K562 (cell line): ENCODE measurements at regions not wholly inside any gene's neighbourhood (a gene's known extent, or its start where the extent isn't known, plus 50 kb on each side); places are given as distances from the start of the nearest gene placed in this dataset.

Source experiments
- C11orf30 ChIP-seq: fragments of 450-650 bp; IDR thresholded peaks from 2 replicates; pipeline ENCODE4 v1.6.1; 2016; ENCODE audit warnings: low read depth, mild to moderate bottlenecking
- FOSL1 ChIP-seq: fragments of 200-800 bp; sonication (Bioruptor generic); conservative IDR thresholded peaks from 2 replicates; pipeline ENCODE4 v1.6.1; 2016; ENCODE audit warnings: missing genetic modification characterization, missing compliant biosample characterization
- NFE2L1 ChIP-seq: fragments of 450-650 bp; IDR thresholded peaks from 2 replicates; pipeline ENCODE4 v1.6.1; 2016; ENCODE audit warnings: missing genetic modification characterization, low read depth, mild to moderate bottlenecking, missing compliant biosample characterization, moderate library complexity, borderline replicate concordance
- YY1 ChIP-seq, 3 experiments: IDR thresholded peaks; 2 replicates each; pipeline ENCODE4 v1.6.1; 2011; ENCODE audit warnings: low read length in 2 of 3, mild to moderate bottlenecking in 2 of 3, moderate library complexity in 2 of 3, borderline replicate concordance in 1 of 3, control low read depth in 1 of 3, low read depth in 1 of 3; ENCODE audit not compliant: insufficient read depth in 3 of 3, insufficient replicate concordance in 2 of 3, control insufficient read depth in 1 of 3, insufficient read length in 1 of 3; ENCODE audit errors: extremely low read depth in 1 of 3
- TF ChIP-seq, protein P1 (sequence below): sonication (generic); formaldehyde crosslinking; IDR thresholded peaks from 2 replicates; pipeline ENCODE4 v1.8.0; 2023; ENCODE audit warnings: mild to moderate bottlenecking, missing genetic modification reagents
- TF ChIP-seq, protein P2 (sequence below), 2 experiments: fragments of 450-650 bp in 1 of 2; IDR thresholded peaks; 2 replicates each; pipeline ENCODE4 v1.6.1; 2011 to 2017; ENCODE audit warnings: low read depth in 2 of 2, antibody characterized with exemption in 1 of 2, borderline replicate concordance in 1 of 2, low read length in 1 of 2, mild to moderate bottlenecking in 1 of 2, mixed read lengths in 1 of 2; ENCODE audit not compliant: control insufficient read depth in 1 of 2
- TF ChIP-seq, protein P3 (sequence below): fragments of 250-450 bp; sonication (Bioruptor Pico); IDR thresholded peaks from 2 replicates; pipeline ENCODE4 v1.4.0; 2020; ENCODE audit warnings: mild to moderate bottlenecking, moderate library complexity, borderline replicate concordance

DNA sequence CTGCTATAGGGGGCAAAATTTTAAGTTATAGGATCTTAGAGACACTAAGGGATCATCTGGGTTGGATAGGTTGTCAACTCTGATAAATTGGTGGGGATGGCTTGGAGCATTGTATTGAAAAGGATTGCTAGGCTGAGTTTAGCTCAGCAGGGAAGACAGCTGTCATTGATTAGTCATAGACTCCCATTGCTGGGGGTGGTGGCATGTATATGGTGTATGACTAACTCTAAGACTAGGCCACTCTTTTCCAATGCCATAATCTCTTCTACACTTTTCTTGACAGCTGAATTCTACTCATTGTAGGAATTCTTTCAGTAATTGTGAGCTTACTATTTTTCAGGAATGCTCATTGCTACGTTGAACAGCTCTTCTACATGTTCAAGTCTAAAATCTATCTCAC lies 81.3 kb upstream of the PELI1 start (continued):
- TF ChIP-seq, protein P1, sequence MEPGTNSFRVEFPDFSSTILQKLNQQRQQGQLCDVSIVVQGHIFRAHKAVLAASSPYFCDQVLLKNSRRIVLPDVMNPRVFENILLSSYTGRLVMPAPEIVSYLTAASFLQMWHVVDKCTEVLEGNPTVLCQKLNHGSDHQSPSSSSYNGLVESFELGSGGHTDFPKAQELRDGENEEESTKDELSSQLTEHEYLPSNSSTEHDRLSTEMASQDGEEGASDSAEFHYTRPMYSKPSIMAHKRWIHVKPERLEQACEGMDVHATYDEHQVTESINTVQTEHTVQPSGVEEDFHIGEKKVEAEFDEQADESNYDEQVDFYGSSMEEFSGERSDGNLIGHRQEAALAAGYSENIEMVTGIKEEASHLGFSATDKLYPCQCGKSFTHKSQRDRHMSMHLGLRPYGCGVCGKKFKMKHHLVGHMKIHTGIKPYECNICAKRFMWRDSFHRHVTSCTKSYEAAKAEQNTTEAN (CRISPR knock-in tag) = no peak
- TF ChIP-seq C11orf30 (no peak), YY1 (IDR thresholded peaks at IDR 0.05; ENCODE audit: borderline replicate concordance in 1 of 3, control insufficient read depth in 1 of 3, extremely low read depth in 1 of 3, insufficient read depth in 3 of 3, insufficient read length in 1 of 3, insufficient replicate concordance in 2 of 3, low read depth in 1 of 3, low read length in 2 of 3) (no peak), NFE2L1 (tag) (no peak), FOSL1 (tag) (no peak)
- TF ChIP-seq, protein P2, sequence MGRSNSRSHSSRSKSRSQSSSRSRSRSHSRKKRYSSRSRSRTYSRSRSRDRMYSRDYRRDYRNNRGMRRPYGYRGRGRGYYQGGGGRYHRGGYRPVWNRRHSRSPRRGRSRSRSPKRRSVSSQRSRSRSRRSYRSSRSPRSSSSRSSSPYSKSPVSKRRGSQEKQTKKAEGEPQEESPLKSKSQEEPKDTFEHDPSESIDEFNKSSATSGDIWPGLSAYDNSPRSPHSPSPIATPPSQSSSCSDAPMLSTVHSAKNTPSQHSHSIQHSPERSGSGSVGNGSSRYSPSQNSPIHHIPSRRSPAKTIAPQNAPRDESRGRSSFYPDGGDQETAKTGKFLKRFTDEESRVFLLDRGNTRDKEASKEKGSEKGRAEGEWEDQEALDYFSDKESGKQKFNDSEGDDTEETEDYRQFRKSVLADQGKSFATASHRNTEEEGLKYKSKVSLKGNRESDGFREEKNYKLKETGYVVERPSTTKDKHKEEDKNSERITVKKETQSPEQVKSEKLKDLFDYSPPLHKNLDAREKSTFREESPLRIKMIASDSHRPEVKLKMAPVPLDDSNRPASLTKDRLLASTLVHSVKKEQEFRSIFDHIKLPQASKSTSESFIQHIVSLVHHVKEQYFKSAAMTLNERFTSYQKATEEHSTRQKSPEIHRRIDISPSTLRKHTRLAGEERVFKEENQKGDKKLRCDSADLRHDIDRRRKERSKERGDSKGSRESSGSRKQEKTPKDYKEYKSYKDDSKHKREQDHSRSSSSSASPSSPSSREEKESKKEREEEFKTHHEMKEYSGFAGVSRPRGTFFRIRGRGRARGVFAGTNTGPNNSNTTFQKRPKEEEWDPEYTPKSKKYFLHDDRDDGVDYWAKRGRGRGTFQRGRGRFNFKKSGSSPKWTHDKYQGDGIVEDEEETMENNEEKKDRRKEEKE (IDR thresholded peaks at IDR 0.05; ENCODE audit: borderline replicate concordance in 1 of 2, control insufficient read depth in 1 of 2, low read depth in 2 of 2, low read length in 1 of 2) = no peak
- TF ChIP-seq, protein P3, sequence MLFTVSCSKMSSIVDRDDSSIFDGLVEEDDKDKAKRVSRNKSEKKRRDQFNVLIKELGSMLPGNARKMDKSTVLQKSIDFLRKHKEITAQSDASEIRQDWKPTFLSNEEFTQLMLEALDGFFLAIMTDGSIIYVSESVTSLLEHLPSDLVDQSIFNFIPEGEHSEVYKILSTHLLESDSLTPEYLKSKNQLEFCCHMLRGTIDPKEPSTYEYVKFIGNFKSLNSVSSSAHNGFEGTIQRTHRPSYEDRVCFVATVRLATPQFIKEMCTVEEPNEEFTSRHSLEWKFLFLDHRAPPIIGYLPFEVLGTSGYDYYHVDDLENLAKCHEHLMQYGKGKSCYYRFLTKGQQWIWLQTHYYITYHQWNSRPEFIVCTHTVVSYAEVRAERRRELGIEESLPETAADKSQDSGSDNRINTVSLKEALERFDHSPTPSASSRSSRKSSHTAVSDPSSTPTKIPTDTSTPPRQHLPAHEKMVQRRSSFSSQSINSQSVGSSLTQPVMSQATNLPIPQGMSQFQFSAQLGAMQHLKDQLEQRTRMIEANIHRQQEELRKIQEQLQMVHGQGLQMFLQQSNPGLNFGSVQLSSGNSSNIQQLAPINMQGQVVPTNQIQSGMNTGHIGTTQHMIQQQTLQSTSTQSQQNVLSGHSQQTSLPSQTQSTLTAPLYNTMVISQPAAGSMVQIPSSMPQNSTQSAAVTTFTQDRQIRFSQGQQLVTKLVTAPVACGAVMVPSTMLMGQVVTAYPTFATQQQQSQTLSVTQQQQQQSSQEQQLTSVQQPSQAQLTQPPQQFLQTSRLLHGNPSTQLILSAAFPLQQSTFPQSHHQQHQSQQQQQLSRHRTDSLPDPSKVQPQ = no peak
- TF ChIP-seq, all 486 proteins: peak for 0
